ENCODE measurements at regions not wholly inside any gene's neighbourhood (a gene's known extent, or its start where the extent isn't known, plus 50 kb on each side); places are given as distances from the start of the nearest gene placed in this dataset.

DNA sequence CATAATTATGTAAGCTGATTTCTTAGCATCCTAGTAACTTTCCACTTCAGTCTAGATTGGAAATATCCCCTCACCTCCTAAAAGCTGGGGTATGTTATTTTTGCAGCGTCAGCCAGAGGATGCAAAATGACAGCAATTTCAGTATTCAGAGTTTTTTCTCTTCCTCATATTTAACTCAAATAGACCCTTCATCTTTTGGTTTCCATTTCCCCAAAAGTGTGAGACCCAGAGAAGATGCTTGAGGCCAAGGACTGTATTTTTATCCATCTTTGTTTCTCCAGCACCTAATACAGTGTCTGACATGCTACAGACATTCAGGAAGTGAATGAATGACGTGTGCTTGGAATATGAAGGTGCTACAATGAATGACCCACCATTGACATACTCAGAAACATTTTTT lies 75.5 kb upstream of the RANBP3L start:
- TF ChIP-seq, protein P1, sequence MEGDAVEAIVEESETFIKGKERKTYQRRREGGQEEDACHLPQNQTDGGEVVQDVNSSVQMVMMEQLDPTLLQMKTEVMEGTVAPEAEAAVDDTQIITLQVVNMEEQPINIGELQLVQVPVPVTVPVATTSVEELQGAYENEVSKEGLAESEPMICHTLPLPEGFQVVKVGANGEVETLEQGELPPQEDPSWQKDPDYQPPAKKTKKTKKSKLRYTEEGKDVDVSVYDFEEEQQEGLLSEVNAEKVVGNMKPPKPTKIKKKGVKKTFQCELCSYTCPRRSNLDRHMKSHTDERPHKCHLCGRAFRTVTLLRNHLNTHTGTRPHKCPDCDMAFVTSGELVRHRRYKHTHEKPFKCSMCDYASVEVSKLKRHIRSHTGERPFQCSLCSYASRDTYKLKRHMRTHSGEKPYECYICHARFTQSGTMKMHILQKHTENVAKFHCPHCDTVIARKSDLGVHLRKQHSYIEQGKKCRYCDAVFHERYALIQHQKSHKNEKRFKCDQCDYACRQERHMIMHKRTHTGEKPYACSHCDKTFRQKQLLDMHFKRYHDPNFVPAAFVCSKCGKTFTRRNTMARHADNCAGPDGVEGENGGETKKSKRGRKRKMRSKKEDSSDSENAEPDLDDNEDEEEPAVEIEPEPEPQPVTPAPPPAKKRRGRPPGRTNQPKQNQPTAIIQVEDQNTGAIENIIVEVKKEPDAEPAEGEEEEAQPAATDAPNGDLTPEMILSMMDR (IDR thresholded peaks at IDR 0.05): no peak
- TF ChIP-seq EP300 (IDR thresholded peaks at IDR 0.05) (no peak), MAFK (IDR thresholded peaks at IDR 0.05; ENCODE audit: partially characterized antibody) (no peak), POLR2A (IDR thresholded peaks at IDR 0.05; ENCODE audit: low read length) (no peak)
- TF ChIP-seq, protein P2, sequence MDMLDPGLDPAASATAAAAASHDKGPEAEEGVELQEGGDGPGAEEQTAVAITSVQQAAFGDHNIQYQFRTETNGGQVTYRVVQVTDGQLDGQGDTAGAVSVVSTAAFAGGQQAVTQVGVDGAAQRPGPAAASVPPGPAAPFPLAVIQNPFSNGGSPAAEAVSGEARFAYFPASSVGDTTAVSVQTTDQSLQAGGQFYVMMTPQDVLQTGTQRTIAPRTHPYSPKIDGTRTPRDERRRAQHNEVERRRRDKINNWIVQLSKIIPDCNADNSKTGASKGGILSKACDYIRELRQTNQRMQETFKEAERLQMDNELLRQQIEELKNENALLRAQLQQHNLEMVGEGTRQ (IDR thresholded peaks at IDR 0.05): no peak
